ENCODE measurements at regions not wholly inside any gene's neighbourhood (a gene's known extent, or its start where the extent isn't known, plus 50 kb on each side); places are given as distances from the start of the nearest gene placed in this dataset.

DNA sequence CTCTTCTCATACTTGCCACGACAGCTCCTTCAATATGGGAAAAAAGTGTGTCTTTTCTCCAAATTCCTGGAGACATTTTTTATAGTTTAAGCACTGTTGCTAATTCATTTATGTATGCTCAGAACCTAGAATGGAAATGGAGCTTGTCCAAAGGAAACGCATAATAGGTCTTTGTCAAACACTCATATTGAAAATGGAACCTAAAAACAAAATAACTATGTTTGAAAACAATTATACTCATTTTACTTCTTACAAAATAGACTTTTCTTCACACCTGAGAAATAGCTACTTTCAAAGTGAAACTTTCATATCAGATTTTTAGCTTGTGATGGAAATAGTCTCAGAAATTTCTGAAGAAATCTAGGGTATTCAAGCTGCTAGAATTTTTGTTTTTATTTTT is 529.7 kb upstream of the BOD1L1 start:
- ATAC-seq (ENCODE audit: low FRiP score in 2 of 2) (no peak), DNase-seq (no peak)
- TF ChIP-seq POLR2A (IDR thresholded peaks at IDR 0.05) (no peak), POLR2AphosphoS5 (IDR thresholded peaks at IDR 0.05) (no peak), EP300 (IDR thresholded peaks at IDR 0.05) (no peak), CTCF (IDR thresholded peaks at IDR 0.05) (no peak)

GRCh38 chr4:14165222-14165920 is 537.8 kb upstream of the BOD1L1 start:
- peaks cover 4 to 8% (median 5%) of the 10 kb centered on the region in 4 donors for H3K4me1 ChIP-seq
- DNase-seq: peak in 1 of 2 donors; percentile 23
- no peak overlapping the region for H3K27ac ChIP-seq
- ATAC-seq (ENCODE audit: low FRiP score in 2 of 2): peak in 1 of 2 donors; percentile 83
- WGBS, 2 donors: 69 to 73% methylated on average over 3 of the region's 3 CpGs
- H3K36me3 ChIP-seq: no peaks in the 10 kb centered on the region
- TF ChIP-seq POLR2A (IDR thresholded peaks at IDR 0.05) (no peak), EP300 (IDR thresholded peaks at IDR 0.05) (no peak), POLR2AphosphoS5 (IDR thresholded peaks at IDR 0.05) (no peak), CTCF (IDR thresholded peaks at IDR 0.05) (no peak)
- no peaks in the 10 kb centered on the region for H3K27me3 ChIP-seq
- H3K9me3 ChIP-seq: no peaks in the 10 kb centered on the region
- no peak overlapping the region for H3K4me3 ChIP-seq

More for the DNA sequence above, 529.7 kb upstream of the BOD1L1 start:
- no peaks in the 10 kb centered on the region for H3K9me3 ChIP-seq
- H3K4me1 ChIP-seq: no peaks in the 10 kb centered on the region
- H3K27me3 ChIP-seq: no peaks in the 10 kb centered on the region
- no peaks in the 10 kb centered on the region for H3K36me3 ChIP-seq
- 77 to 86% methylated on average over 2 of the region's 2 CpGs for WGBS, 2 donors
- H3K27ac ChIP-seq: no peak overlapping the region
- H3K4me3 ChIP-seq: no peak overlapping the region

DNA sequence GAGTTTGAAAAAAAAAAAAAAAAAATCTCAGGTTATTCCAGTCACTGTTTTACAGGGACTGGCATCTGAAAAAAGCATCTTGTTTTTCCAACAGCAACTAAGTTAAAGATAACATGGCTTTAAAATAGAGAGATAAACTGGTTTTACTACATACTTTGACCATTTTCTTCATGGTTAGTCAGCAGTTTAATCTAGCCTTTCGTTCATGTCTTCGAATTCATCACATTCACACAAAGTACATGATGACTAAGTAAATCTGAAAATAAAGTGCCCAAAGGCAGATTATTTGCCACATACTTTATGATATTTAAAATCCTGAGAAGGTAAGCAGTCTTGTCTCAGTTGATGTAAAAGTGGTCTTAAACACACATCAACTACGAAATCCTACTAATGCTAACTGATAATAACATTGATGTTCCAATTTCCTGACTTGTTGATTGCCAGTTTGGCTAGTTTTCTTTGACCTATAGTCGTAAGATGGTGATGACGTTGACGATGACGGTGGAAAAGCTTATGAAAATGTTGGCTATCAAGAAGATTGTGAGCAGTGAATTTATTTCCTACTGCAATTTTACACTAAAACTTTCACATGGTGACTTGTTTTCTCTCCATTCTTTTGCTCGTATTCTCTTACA is 540.5 kb upstream of the BOD1L1 start:
- DNase-seq (no peak), ATAC-seq (ENCODE audit: low FRiP score in 2 of 2) (no peak)
- Histone ChIP-seq H3K9me3 (no peaks in the 10 kb centered on the region), H3K4me1 (peaks cover 4 to 8% (median 5%) of the 10 kb centered on the region in 4 donors), H3K4me3 (no peak overlapping the region), H3K27me3 (no peaks in the 10 kb centered on the region), H3K36me3 (no peaks in the 10 kb centered on the region), H3K27ac (no peak overlapping the region)
- TF ChIP-seq CTCF (IDR thresholded peaks at IDR 0.05) (no peak), EP300 (IDR thresholded peaks at IDR 0.05) (no peak), POLR2AphosphoS5 (IDR thresholded peaks at IDR 0.05) (no peak), POLR2A (IDR thresholded peaks at IDR 0.05) (no peak)
- WGBS, 2 donors: 90 to 94% methylated on average over 8 of the region's 8 CpGs

DNA sequence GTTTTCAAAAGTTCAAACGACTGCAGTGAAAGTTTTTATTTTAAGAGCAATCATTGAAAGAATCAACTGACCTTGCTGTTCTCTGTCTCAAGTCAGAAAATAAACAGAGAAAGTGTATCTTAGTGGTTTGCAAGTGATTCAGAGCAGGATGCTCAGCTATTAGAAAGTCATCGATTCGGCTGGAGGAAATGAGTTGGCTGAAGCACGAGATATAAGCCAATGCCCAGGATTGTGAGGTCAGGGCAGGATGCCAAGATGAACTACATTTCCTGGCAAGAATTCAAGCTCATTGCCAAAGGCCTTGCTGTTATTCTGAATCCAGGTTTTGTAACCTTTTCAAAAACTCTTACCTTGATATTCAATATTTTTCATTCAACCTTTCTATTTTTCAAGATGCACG is 541.4 kb upstream of the BOD1L1 start:
- no peak overlapping the region for H3K4me3 ChIP-seq
- WGBS, 2 donors: 12 to 20% methylated on average over 5 of the region's 5 CpGs
- no peaks in the 10 kb centered on the region for H3K9me3 ChIP-seq
- TF ChIP-seq EP300 (IDR thresholded peaks at IDR 0.05) (no peak), CTCF (IDR thresholded peaks at IDR 0.05) (no peak), POLR2A (IDR thresholded peaks at IDR 0.05) (no peak), POLR2AphosphoS5 (IDR thresholded peaks at IDR 0.05) (no peak)
- H3K36me3 ChIP-seq: no peaks in the 10 kb centered on the region
- no peak overlapping the region for H3K27ac ChIP-seq
- H3K27me3 ChIP-seq: no peaks in the 10 kb centered on the region
- DNase-seq: peak in 1 of 2 donors; percentile 40
- ATAC-seq (ENCODE audit: low FRiP score in 2 of 2): peak in 1 of 2 donors; percentile 62
- peaks cover 4 to 8% (median 5%) of the 10 kb centered on the region in 4 donors for H3K4me1 ChIP-seq
